ENCODE measurements at regions not wholly inside any gene's neighbourhood (a gene's known extent, or its start where the extent isn't known, plus 50 kb on each side); places are given as distances from the start of the nearest gene placed in this dataset.

GRCh38 chr12:118467641-118468305 lies 91.4 kb downstream of the SUDS3 start:
- DNase-seq = no peak

- DNase-seq = no peak
Observed at GRCh38 chr12:118472940-118473339, 96.6 kb downstream of the SUDS3 start.

GRCh38 chr12:118480235-118480634 lies 103.9 kb downstream of the SUDS3 start:
- no peak for DNase-seq

GRCh38 chr12:118488034-118488433 lies 111.7 kb downstream of the SUDS3 start:
- DNase-seq = no peak

- DNase-seq = no peak
Observed at GRCh38 chr12:118493962-118494361, 117.6 kb downstream of the SUDS3 start.

GRCh38 chr12:118494776-118495175 lies 118.4 kb downstream of the SUDS3 start:
- DNase-seq = no peak

- DNase-seq = no peak
Observed at GRCh38 chr12:118495296-118495695, 118.9 kb downstream of the SUDS3 start.

- DNase-seq = no peak
Observed at GRCh38 chr12:118498171-118498570, 121.8 kb downstream of the SUDS3 start.

- no peak for DNase-seq
Observed at GRCh38 chr12:118500299-118500698, 123.9 kb downstream of the SUDS3 start.

GRCh38 chr12:118501489-118501888 lies 125.1 kb downstream of the SUDS3 start:
- DNase-seq = no peak

- DNase-seq = no peak
Observed at GRCh38 chr12:118503476-118503875, 127.1 kb downstream of the SUDS3 start.

- no peak for DNase-seq
Observed at GRCh38 chr12:118512669-118513068, 136.3 kb downstream of the SUDS3 start.

GRCh38 chr12:118513611-118514010 lies 137.3 kb downstream of the SUDS3 start:
- no peak for DNase-seq

GRCh38 chr12:118514297-118514696 lies 137.9 kb downstream of the SUDS3 start:
- DNase-seq = no peak

GRCh38 chr12:118520214-118521035 lies 144.1 kb downstream of the SUDS3 start:
- no peak for DNase-seq

GRCh38 chr12:118521036-118521370 lies 144.6 kb downstream of the SUDS3 start:
- DNase-seq = no peak

- DNase-seq = no peak
Observed at GRCh38 chr12:118524446-118524845, 148.1 kb downstream of the SUDS3 start.

- no peak for DNase-seq
Observed at GRCh38 chr12:118525216-118525615, 148.9 kb downstream of the SUDS3 start.

GRCh38 chr12:118526255-118527095 lies 150.1 kb downstream of the SUDS3 start:
- DNase-seq = no peak

GRCh38 chr12:118527310-118527709 lies 151.0 kb downstream of the SUDS3 start:
- DNase-seq = no peak

GRCh38 chr12:118528625-118529024 lies 152.3 kb downstream of the SUDS3 start:
- DNase-seq = no peak

- DNase-seq = no peak
Observed at GRCh38 chr12:118534003-118534402, 157.6 kb downstream of the SUDS3 start.

- no peak for DNase-seq
Observed at GRCh38 chr12:118536306-118536906, 160.1 kb downstream of the SUDS3 start.
